Fibroblast of skin of right quadriceps (primary cell): ENCODE measurements at regions not wholly inside any gene's neighbourhood (a gene's known extent, or its start where the extent isn't known, plus 50 kb on each side); places are given as distances from the start of the nearest gene placed in this dataset.

ENCODE experiments used
- DNase-seq: peaks from one replicate; pipeline ENCODE4 v3.0.0-alpha.2; 2013

DNA sequence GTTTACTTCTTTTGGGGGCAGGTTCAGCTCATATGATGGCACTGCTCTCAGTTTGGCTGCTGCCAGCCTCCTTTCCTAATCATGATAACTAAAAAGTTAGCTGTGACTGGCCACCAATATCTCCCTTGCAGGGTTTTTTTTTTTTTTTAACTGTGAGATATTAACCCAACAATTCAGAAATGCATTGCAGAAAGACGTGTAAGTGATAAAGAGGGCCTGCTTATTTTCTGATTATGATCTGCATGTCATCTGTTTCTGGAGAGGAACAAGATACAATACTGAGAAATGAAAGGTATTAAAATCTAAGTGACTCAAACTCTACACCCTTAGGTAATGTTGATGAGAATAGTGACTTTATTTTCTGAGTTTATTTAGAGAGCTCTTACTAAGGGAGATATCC is 905.6 kb downstream of the SOCS6 start:
- DNase-seq = no peak

DNA sequence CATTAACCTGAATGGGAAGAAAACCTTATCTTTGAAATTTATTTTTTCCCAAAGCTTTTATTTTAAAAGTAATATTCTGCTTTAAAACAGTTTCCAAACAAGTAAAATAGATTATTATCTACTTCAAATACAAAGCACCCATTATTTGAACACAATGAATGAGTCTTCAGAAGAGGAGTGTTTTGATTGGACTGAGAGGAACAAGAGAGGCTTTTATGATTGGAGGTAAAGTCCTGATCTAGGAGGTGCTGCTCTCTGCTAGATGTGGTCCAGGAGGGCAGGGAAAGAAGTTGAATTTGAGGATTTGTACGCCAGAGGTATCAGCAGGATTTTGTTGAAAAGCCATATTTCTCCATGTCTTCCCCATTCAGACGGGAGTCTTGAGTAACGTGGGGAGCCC is 900.7 kb downstream of the SOCS6 start:
- DNase-seq = no peak

DNA sequence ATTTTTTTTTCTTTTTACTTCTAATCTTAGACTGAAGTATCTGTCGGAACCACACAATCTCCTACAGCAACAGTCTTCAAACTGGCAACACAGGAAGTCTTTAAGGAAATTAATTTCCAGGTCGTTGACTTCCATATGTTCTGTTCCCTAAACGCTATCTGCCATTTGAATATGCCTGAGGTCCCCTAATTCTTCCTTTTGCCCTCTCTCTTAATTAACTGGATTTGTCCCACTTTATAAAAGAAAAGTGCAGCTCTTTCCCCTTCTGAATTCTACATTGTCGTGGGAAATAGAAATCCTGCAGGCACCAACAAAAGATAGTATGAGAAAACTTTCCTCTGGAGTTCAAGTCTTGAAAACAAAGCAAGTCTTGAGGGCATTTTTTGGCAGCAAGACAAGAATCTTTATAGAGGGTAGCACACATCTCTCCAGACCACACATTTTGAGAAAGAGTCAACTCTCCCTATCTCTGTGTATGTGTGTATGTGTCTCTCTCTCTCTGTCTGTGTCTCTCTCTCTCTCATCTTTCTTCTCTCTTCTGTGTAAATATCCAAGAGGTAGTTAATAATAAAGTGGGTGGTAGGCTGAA is 879.8 kb downstream of the SOCS6 start:
- no peak for DNase-seq

DNA sequence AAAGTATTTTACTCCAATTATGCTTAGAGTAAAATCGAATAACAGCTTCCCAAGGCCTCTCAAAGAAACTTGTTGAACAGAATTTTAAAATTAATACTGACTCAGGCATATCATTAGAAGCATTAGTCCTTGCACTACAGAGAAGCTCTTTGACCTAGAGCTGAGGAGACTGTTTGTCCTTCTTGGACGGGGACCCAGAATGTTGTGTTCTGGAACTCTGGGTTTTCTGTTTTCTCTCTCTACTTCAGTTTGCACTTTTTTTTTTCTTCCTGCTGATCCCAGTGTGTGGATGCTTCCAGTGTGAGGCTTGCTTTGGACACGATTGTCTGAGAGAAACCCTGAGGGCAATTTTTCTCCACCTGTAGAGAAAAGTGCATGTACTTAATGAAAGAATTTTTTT is 847.6 kb downstream of the SOCS6 start:
- DNase-seq = no peak

DNA sequence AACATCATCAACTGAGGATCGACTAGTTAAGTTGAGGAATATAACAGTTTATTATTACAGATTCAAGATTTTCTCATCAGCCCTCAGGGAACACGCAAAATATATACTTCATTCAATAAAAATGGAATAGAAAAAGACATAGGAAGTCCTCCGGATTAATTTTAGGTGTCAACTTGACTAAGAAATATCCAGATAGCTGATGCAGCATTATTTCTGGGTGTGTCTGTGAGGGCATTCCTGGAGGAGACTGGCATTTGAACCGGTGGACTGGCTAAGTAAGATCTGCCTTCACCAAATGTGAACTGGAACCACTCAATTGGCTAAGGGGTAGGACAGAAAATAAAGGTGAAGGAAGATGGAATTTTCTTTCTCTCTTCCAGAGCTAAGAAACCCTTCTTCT is 845.3 kb downstream of the SOCS6 start:
- no peak for DNase-seq

DNA sequence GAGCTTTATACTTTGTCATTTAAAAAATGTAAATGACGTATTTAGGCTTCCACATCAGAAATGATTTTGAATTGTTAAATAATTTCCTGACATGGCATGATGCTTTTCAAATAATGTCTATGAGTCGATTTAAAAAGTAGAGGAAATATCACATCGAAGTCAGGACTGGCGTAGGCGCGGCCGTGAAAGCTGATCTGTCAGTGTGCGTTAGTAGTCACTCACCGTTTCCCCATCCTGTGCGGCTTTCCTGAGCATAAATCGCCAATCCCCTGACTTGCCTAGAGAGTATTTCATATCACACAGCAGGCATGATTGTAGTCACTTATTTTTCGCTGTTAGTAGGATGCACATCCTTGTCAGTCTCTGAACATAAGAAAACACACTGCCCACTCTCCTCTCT is 843.1 kb downstream of the SOCS6 start:
- DNase-seq = no peak

DNA sequence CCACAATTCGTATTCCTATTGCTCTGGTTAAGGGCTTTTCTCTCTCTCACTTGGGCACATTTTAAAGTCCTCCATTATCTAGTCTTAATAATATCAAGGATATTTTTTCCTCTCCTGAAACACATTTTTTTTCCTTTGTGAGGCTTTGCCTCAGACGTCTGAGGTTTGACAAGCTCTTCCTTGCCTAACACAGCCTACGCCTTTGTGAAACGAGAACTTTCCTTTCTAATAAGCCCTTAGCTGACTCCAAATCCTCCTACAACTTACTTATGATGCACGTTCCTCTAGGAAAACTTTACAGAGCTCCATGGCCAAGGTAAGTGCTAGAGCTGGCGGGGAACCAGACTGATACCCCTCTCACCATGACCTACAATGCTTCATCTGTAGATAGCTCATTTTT is 841.5 kb downstream of the SOCS6 start:
- no peak for DNase-seq

DNA sequence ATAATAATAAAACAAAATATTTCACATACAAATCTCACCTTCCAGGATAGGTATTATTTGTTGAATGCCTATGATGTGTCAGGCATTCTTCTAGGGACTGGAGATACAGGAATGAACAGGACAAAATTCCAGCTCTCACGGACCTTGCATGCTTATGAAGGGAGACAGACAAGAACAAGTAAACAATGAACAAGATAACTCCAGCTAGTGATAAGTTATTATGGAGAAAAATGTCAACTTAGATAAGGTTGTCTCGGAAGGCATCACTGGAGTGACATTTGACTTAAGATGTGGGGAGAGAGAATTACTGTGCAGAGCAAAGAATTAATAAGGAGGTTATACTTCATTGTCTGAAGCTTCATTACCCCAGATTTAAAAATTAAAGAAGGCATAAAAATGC is 836.7 kb downstream of the SOCS6 start:
- no peak for DNase-seq

DNA sequence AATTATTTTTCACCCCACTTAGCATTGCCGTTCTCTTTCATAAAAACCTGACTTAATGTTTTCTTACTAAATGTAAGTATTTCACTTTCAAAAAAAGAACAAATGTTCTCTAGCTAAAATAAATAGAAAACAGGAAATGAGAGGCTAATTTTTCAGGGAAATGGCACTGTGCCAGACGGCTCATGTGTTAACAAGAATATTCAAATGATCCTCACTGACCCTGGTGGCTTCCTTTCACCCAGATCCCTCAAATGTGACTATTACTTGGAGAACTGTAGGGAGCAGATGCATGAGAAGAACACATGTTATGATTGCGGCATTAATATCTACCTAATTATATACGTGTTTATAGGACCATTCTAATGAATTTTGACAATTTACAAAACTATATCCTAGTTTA is 827.7 kb downstream of the SOCS6 start:
- DNase-seq = no peak

DNA sequence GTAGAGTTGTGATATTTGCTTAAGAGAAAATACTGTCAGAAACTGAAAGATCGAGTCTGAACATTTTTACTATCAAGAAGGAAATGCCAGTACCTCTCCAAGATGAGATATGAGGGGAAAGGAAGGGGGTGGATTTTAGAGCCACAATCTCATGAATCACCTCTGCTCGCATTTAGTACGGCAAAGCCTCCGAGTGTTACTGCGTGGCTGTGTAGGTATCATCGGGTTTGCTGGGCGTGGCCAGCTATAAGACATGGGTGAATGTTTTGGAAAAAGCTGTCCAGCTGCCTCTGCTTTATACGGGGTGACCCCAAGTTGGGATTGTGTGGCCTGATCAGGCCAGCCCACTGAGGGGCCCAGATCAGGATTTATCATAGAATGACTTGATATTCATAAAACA is 826.4 kb downstream of the SOCS6 start:
- DNase-seq = no peak

DNA sequence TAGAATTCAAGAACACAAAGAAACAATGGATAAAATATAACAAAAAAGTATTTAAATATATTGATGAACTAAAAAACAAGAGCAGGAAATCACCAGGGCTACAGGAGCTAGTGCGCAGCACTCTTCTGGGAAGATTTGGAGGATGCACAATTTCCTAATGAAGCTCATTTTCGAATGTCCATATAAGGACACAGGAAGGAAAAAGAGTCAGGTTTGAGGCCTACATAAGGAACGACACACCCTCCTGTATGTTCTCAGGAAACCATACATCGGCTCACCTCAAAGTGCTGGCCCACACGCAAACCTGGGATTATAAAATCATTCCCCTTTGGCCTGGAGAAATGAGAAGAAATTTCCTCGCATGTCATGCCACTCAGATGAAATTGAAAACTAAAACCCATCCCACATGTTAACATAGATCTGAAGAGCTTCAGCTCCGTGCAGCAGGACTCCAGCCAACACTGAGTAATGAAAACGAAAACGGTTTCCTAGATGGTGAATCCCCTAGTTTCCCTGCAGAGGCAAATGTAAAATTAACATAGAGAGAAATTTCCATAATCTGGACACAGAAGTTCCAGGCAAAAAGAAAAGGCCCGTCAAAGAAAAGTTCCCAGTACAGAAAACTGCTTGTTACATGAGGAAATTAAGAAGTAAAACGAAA is 825.8 kb downstream of the SOCS6 start:
- no peak for DNase-seq

DNA sequence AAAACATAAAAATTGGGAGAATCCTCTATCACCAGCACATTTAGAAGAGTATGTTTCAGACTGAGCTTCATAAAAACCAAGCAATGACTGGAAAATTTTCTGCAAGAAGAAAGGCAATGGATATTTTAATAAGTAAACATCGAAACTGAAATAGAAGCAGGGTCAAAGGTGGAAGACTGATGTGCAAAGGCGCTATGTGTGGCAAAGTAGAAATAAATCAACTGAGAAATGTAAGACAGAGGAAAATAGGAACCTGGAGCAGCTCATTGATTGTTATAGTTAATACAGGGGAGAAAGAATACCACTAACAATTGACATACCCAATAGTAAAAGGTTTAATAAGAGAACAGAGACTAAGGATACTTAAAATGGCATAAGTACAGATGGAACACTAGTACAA is 818.4 kb downstream of the SOCS6 start:
- DNase-seq = no peak

DNA sequence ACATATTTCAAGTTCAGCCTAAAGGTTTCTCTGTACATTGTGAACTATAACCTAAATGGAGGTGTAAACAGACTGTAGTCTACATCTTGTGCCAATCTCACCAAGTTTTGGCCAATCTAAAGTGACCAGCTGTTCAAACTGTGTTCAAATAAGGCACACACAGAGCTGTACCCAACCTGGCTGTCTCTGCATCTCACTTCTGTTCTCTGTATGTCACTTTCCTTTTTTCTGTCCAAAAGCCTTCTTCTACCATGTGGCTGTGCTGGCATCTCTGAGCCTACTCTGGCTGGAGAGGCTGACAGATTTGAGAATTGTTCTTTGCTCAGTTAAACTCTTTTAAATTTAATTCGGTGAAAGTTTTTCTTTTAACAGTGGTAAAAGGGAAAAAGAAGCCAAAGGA is 817.9 kb downstream of the SOCS6 start:
- DNase-seq = no peak

DNA sequence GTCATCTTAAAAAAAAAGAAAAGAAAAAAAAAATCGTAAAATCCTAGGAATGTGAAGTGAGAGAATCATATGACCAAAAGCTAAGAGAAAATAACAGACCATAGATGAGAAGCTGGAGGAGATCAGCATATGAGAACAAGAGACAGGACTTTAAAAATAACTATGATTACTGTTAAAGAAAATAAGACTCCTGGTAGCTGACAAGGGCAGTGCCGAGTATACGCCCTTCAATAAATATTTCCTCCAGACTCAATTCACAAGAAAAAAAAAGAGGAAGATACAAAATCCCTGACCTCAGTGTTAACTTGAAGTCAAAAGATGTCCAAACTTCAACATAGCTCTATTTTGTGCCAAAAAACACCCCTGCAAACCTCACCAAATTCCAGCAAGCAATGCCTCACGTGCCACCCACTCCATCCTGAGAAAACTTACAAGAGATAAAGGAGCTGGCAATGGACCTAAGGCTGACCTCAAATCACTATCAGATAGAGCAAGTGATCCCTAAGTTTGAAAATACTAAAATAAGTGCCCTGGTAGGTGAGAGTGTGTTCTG is 817.2 kb downstream of the SOCS6 start:
- DNase-seq = no peak

DNA sequence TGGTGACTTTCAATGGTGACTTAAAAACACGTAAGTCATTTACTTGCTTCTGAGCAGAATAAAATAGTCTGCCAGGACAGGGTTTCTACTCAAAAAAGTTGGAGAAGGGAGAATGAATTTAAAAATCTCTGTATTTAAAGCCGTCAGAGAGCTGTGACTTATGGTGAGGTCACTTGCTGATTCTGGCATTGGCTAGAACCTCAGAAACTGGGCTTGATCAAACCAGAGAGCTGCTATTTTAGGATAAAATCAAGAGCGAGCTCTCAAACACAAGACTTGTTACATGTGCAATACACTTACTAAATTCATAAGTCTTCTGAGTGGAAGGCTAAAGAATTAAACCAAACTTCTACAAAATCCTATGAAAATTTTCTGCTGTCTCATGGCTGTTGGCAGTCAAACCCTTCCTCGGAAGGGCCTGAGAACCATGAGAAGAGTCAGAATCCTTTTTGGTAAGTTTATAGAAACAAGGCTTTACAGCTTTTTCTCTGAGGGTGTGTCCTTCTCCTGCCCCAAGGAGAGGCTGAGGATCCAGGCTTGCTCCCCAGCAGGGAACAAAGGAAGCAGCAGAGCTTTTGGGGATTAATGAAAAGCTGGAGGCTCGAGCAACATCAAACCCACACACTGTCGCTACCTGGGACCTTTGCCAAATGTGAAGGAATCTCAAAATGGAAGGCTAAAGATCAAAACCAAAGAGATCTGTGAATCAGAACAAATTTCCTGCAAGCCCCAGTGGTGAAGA is 816.4 kb downstream of the SOCS6 start:
- peak; percentile 26 for DNase-seq

DNA sequence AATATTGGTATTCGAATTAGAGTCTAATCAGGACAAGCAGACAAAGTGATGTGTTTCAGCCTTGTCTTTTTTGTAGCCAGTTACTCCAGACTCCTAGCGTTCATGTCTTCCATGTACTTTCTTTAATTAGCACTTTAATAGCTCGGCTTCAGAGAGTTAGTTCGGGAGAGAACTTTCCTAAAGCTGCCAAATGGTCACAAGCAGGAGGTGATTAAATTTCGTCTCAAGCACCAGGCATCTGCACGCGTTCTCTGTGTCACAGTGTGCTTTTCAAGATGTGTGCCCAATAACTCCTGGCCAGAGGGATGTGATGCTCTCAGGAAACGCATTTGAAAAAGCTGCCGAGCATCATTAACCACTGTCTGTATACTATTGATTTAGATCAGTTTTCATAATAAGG is 790.8 kb downstream of the SOCS6 start:
- DNase-seq = no peak

DNA sequence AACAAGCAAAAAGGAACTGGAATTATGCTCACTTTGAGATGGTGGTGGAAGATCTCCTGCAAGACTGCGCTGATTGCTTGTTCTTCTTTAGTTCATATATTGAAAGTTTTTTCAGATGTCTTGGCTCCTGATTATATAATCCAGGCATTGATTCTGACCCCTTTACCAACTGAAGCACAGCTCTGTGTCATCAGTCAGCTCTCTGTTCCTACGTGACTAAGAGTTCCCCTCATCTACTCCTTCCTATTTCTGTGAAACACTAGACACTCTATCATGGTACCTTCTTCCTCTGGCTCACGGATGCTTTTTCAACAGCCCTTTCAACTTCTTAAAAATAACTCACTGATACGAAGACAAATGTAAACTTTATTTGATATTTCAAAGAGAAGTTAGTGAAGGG is 788.6 kb downstream of the SOCS6 start:
- no peak for DNase-seq

DNA sequence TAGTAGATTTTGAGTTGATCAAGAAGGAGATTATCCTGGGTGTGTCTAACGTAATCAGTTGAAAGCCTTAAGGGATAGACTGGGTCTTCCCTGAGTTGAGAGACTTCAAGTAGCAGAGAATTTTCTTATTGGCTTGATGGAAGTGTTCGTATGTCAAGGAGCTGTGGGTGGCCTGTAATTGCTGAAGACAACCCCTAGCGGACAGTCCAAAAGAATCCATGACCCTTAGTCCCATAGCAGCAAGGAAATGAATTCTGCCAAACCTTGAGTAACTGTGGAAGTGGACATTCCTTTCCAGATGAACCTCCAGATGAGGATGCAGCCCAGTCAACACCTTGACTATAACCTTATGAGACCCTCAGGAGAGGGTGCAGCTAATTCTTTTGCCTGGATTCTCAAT is 786.3 kb downstream of the SOCS6 start:
- DNase-seq = no peak

DNA sequence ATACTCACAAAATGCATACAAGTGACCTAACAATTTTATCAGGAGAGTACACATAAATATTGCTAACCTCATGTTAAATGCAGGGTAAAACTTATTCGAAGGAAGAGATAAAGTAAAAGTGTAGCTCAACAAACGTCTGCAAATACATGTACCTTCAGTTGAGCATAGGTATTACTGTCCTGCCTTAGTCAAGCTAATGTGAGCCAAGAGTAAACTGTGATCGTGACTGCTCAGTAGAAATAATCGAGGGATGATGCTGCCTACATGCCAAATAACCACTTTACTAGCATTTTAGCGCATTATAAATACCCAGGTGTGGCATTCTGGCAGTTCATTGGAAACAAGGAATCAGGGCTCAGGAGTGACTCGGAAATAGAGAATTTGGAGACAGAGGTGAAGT is 779.5 kb downstream of the SOCS6 start:
- no peak for DNase-seq

DNA sequence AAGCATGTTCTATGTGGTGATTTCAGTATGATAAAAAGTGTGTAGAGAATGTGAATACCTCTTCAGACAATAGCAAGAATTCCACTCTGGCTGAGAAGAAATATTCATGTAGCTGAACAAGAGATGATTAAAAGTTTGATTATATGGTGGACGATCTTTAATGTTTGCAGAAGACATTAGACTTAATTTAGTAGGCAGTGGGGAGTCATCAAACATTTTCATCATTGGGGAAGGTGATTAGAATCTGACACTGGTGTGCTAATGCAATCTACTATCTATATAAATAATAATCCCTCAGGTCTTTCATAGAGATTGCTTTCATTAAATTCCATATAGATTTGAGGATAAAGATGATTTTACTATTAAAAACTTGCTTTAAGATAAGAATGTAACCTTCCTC is 761.0 kb downstream of the SOCS6 start:
- no peak for DNase-seq

DNA sequence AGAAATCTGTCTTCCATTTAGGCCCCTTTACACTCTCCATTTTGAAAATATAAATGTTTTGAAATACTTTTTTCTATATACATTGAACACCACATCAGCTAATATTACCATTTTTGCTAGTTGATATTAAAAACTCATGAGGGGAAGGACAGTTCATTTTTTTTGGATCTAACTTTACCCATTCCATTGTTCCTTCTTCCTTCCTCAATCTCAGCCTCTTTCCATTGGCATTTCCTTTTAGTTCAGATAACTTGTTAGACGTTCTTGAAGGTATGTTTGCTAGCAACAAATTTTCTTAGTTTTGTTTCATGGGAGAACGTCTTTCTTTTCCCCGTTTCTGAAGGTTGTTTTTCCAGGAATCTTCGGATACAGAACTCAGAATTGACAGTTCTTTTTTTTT is 759.0 kb downstream of the SOCS6 start:
- no peak for DNase-seq

DNA sequence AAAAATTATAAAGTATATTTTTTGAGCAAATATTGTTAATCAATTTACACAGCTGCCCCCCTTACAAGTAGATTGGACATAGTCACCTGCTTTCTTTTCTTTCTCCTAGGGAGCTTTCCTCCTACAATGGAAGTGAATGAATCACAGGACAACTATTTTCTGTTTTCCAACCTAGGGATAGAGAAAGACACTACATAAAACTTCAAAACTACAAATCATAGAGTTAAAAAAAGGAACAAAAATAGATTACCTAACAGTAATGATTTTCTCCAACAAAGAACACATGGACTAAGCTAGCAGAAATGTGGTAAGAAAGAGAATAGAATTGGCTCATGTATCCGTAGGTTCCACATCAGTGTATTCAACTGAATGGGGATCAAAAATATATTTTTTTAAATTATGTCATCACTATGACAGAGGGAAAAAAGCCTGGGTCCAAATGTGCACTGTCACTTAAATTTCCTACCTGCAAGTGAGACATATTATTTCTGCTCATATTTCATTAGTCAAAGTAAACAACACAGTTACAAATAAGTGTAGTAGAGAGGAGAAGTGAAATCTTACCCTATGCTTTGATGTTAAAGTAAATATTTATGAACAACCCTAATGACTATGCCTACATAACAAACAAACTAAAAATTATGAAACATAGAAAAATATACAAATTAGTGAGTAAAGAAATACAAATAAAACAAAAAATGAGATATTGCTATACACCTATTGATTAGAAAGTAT is 756.7 kb downstream of the SOCS6 start:
- no peak for DNase-seq

DNA sequence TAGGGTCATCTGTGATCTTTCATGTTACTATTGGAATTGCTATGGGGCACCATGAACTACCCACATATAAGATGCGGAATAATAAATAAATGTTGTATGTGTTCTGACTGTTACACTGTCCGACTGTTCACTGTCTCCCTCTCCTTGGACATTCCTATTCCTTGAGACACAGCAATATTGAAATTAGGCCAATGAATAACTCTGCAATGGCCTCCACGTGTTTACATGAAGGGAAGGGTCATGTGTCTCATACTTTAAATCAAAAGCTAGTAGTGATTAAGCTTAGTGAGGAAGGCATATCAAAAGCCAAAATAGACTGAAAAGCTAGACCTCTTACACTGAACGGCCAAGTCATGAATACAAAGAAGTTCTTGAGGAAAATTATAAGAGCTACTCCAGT is 751.3 kb downstream of the SOCS6 start:
- no peak for DNase-seq

DNA sequence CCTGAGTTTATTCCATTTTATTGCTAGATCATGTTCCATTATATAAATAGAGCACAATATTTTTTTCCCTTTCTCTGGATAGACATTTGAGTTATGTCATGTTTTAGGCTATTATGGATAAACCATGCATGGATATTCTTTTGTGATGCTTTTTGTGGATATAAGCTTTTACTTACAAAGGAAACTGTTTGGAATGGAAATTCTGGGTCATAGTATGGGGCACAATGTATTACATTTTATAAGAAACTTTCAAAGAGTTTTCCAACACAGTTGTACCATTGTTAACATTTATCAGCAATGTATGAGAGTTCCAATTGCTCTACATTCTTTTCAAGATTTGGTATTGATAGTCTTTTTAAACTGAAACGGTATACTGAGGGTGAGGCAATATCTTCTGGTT is 749.4 kb downstream of the SOCS6 start:
- no peak for DNase-seq
